ENCODE measurements at regions not wholly inside any gene's neighbourhood (a gene's known extent, or its start where the extent isn't known, plus 50 kb on each side); places are given as distances from the start of the nearest gene placed in this dataset.

DNA sequence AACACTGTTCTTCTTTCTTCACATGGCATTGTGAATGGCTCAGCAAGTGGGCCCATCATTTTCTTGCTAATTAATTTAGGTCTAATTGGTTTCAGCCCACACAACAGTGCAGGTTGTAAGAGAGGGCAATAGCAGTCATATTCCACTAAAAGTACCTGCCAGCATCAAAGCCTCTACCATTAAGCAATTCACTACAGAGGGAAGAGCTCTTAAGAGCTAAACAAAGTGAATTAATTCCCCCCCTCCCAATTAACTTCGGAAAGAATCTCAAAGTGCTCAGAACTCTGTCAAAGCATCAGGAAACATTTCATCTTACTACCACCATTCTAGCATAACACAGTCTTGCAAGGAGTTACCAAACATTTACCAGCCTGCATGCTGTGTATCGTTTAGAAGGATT lies 133.9 kb upstream of the UBASH3B start:
- TF ChIP-seq CTCF (conservative IDR thresholded peaks at IDR 0.05; ENCODE audit: low read depth, low read length): no peak
- H3K4me3 ChIP-seq (ENCODE audit: low read length): no peak overlapping the region
- no peak for DNase-seq (ENCODE audit: low read depth)

DNA sequence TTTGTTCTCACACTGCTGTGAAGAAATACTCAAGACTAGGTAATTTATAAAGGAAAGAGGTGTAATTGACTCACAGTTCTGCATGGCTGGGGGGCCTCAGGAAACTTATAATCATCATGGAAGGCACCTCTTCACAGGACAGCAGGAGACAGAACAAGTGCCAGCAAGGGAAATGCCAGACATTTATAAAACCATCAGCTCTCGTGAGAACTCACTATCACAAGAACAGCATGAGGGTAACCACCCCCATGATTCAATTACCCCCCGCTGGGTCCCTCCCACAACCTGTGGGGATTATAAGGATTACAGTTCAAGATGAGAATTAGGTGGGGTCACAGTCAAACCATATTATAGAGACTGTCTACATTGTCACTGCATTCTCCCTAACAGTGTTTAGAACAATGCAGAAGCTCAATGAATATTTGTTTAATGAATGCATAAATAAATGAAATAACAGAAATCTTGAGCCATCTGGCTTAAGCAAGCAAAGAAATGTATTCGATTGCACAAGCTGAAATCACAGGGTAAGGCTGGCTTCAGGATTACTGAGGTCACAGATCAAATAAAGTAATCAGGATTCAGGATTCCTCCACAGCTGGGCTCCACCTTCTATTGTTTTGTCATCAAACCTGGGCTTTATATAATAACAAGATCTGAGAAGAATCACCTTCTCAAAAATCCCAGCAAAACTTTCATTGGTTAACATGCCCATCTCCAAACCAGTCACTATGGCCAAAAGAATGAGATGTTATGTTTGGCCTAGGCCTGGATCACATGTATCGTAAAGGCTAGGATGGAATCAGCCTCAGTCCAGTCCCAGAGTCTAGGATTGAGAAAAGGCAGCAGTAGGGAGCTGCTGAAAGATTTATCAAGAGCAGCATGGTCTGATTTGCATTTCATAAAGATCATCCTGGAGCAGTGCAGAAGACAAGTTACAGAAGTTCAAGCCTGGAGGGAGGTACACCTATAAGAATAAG lies 137.8 kb upstream of the UBASH3B start:
- no peak for DNase-seq (ENCODE audit: low read depth)
- TF ChIP-seq CTCF (conservative IDR thresholded peaks at IDR 0.05; ENCODE audit: low read depth, low read length): no peak
- no peak overlapping the region for H3K4me3 ChIP-seq (ENCODE audit: low read length)

DNA sequence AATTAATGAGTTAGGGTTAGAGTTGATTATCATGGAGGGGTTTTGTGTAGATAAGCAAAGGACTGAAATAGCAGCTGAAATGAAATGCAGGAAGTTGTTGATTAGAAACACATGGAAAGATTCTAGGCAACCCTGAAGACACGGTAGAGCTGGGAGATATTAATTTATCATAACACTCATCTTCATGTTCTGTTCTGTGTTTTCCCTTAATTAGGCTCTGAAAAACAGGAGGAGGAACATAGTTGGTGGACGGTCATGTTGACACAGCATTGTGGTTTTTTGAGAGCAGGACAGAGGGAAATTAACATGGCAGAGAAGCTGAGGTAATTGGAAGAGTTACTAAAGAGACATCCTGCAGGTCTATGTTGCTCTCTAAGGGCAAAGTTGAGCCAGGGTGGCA lies 138.8 kb upstream of the UBASH3B start:
- DNase-seq (ENCODE audit: low read depth): no peak
- H3K4me3 ChIP-seq (ENCODE audit: low read length): no peak overlapping the region

DNA sequence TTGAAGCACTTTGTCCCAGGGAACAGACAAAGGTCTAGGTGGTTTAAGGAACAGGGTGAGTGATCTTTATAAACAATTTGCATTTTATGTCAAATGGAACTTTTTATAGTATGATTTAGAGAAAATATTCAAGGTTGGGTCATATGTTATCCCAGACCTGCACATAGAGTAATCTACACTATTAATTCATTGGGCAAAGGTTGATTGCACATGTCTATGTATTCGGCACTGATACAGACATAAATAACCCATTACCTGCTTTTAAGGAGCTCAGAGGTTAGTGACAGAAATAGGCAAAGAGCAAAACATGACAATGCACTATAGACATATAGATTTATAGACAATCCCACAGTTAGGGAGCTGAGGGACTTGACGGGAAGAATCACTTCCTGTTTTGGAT lies 141.5 kb upstream of the UBASH3B start:
- DNase-seq (ENCODE audit: low read depth): no peak
- TF ChIP-seq CTCF (conservative IDR thresholded peaks at IDR 0.05; ENCODE audit: low read depth, low read length): no peak
- H3K4me3 ChIP-seq (ENCODE audit: low read length): no peak overlapping the region

More for the DNA sequence above, 138.8 kb upstream of the UBASH3B start:
- no peak for TF ChIP-seq CTCF (conservative IDR thresholded peaks at IDR 0.05; ENCODE audit: low read depth, low read length)

DNA sequence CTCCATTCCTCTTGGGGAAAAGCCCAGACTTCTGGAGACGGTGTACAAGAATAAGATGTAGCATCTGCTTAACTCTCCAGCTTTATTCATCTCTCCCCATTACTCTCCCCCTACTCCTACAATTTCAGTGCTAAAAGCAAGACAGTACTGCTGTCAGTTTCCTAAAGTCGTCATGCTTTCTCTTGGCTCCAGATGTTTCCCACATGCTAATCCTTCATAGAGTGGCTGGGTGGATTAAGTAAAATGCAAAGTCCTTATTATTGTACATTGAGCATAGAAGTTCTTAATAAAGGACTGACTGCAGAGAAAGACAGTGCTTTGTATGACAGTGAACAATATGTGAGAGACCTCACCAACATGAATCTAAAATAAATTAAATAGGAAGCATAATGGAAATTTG lies 142.2 kb upstream of the UBASH3B start:
- no peak for TF ChIP-seq CTCF (conservative IDR thresholded peaks at IDR 0.05; ENCODE audit: low read depth, low read length)
- DNase-seq (ENCODE audit: low read depth): no peak
- no peak overlapping the region for H3K4me3 ChIP-seq (ENCODE audit: low read length)

DNA sequence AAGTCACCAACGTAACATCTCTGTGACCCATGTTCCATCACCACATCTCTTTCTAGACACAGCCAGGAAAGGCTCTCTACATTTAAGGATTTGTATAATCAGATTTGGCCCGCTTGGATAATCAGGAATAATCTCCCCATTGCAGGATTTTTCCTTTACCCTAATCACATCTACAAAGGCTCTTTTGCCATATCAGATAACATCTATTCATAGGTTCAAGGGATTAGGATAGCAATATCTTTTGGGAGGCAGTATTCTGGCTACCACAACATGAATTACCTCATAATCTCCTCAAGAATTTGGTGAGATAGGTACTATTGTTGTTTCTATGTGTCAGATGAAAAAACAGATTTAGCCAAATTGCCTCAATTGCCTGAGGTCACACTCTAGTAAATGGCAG lies 142.8 kb upstream of the UBASH3B start:
- H3K4me3 ChIP-seq (ENCODE audit: low read length): no peak overlapping the region
- no peak for TF ChIP-seq CTCF (conservative IDR thresholded peaks at IDR 0.05; ENCODE audit: low read depth, low read length)
- peak; percentile 55 for DNase-seq (ENCODE audit: low read depth)

DNA sequence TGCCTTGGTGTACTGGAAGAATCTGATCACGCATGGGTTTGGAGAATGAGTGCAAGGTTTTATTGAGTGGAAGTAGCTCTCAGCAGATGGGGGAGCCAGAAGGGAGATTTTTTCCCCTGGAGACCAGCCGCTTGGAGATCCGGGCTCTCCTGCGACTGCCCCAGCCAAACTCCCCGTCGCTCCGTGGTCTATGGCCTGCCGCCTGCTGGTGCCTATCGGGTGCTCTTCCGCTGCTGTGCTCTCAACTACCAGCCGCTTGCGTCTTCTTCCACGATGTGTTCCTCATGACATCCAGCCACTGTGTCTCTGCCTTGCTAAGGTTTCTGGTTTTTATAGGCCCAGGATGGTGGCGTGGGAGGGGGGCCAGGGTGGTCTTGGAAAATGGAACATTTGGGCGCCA lies 145.6 kb upstream of the UBASH3B start:
- H3K4me3 ChIP-seq (ENCODE audit: low read length): no peak overlapping the region
- no peak for DNase-seq (ENCODE audit: low read depth)
- no peak for TF ChIP-seq CTCF (conservative IDR thresholded peaks at IDR 0.05; ENCODE audit: low read depth, low read length)

Data from retinal pigment epithelial cell (primary cell).